Heart right ventricle (tissue), 16 donors: ENCODE measurements at regions not wholly inside any gene's neighbourhood (a gene's known extent, or its start where the extent isn't known, plus 50 kb on each side); places are given as distances from the start of the nearest gene placed in this dataset.
"Not testable (repeated sequence)": the region's sequence is repeated elsewhere in the genome, so short reads cannot be mapped to it uniquely, and the experiment has no call there.

Experiments used
- ATAC-seq, 8 donors: fragments of 200-7000 bp; cut with Tn5 transposase; one replicate each; pipeline ENCODE4 v1.9.1; 2020; ENCODE audit warnings: mild to moderate bottlenecking in 8 of 8, moderate library complexity in 8 of 8, moderate number of reproducible peaks in 1 of 8
- DNase-seq, 2 donors: peaks; one replicate each; pipeline ENCODE4 v3.0.0-alpha.2; 2020
- H3K27ac ChIP-seq, 10 donors: fragments of 200-600 bp; sonication (generic) in 2 of 10; one replicate each; pipeline versions ENCODE4 v1.5.0 to v1.8.0; 2020 to 2022; ENCODE audit warnings: mild to moderate bottlenecking in 3 of 10
- H3K27me3 ChIP-seq, 7 donors: fragments of 200-600 bp; one replicate each; pipeline ENCODE4 v1.8.0; 2021 to 2022; ENCODE audit warnings: mild to moderate bottlenecking in 2 of 7
- H3K36me3 ChIP-seq, 9 donors: fragments of 200-600 bp; sonication (generic) in 1 of 9; one replicate each; pipeline versions ENCODE4 v1.5.0 to v1.8.0; 2020 to 2022; ENCODE audit warnings: mild to moderate bottlenecking in 2 of 9
- H3K4me1 ChIP-seq, 9 donors: fragments of 200-600 bp; sonication (generic) in 1 of 9; one replicate each; pipeline versions ENCODE4 v1.5.0 to v1.8.0; 2020 to 2022; ENCODE audit warnings: mild to moderate bottlenecking in 4 of 9
- H3K4me3 ChIP-seq, 10 donors: fragments of 200-600 bp; sonication (generic) in 2 of 10; one replicate each; pipeline versions ENCODE4 v1.5.0 to v1.8.0; 2020 to 2022; ENCODE audit warnings: mild to moderate bottlenecking in 7 of 10, moderate library complexity in 2 of 10
- H3K9me3 ChIP-seq, 11 donors: fragments of 200-600 bp in 10 of 11; sonication (generic) in 2 of 11; one replicate each; pipeline versions ENCODE4 v1.5.0 to v1.8.0; 2013 to 2022; ENCODE audit warnings: mild to moderate bottlenecking in 2 of 11, control low read depth in 1 of 11, moderate library complexity in 1 of 11
- CTCF ChIP-seq, 9 donors: fragments of 200-600 bp; sonication (generic) in 2 of 9; IDR thresholded peaks; one replicate each; pipeline versions ENCODE4 v1.5.0 to v1.8.0; 2021 to 2022; ENCODE audit warnings: antibody characterized with exemption in 9 of 9, mild to moderate bottlenecking in 5 of 9, moderate library complexity in 1 of 9
- WGBS, 2 donors: extraction: QIAGEN DNeasy Blood & Tissue Kit; methylation state at CpG; one replicate each; pipeline ENCODE4 v1.1.7; 2013; ENCODE audit warnings: inconsistent platforms in 1 of 2; 5-methylcytosine and 5-hydroxymethylcytosine counted together
- intact Hi-C, 10 donors: fragments of 100-400 bp; cut with DNase I; formaldehyde crosslinking; loops; one replicate each; pipeline versions ENCODE4 v1.11.1 to v1.14.2; 2022
- donor health status: Arrhythmogenic right ventricular cardiomyopathy.
- donor health status: ischemic (EF 13 %, LVEDD 7.1; RV severe dilation, severe dysfunction).
- donor health status: healthy with polysubstance abuse.
- donor health status: DM: no; HTN: yes; CAD: no.
- donor health status: DM: no; HTN: no; CAD: no.
- donor health status: ischemic (EF 25% LVEDD 6.9; RV normal size, moderate dysfunction).
- donor health status: ischemic (EF 25% LVEDD 5.7; RV mildly dilated, moderate dysfunction).
- donor health status: healthy.
- donor health status: DM: yes; HTN: yes; CAD: no.
- donor health status: Ischemic cardiomyopathy.
- donor health status: ischemic (EF 35%, LVEDD 5.7; RV mildly dilated, moderate dysfunction).
- donor health status: nonischemic (EF 11% LVEDD 7.7; RV severe dilation, severe dysfunction).
- donor health status: DM: yes; HTN: yes; CAD: no.
- donor health status: PGD.
- donor health status: ischemic (EF 29% LVEDD 5.4; RV normal size, mild dysfunction).
- donor health status: nonischemic (EF 23%, LVEDD 6.1; RV moderate dilation, normal function).

GRCh38 chr12:9327320-9327719, 119.1 kb upstream of the PZP start:
- no peaks in the 10 kb centered on the region for H3K36me3 ChIP-seq
- no peaks in the 10 kb centered on the region for H3K9me3 ChIP-seq
- peaks cover 0 to 7% (median 0%) of the 10 kb centered on the region in 7 donors for H3K27me3 ChIP-seq
- no peak overlapping the region for H3K27ac ChIP-seq
- no peak overlapping the region for H3K4me3 ChIP-seq
- H3K4me1 ChIP-seq = no peaks in the 10 kb centered on the region
- 80 to 86% methylated on average over 5 of the region's 5 CpGs for WGBS, 2 donors
- DNase-seq (no peak), ATAC-seq (no peak)
- intact Hi-C loops = no loop called here
- no peak for TF ChIP-seq CTCF (IDR thresholded peaks at IDR 0.05)

- H3K4me3 ChIP-seq, H3K9me3 ChIP-seq, DNase-seq, H3K27ac ChIP-seq, intact Hi-C loops, H3K4me1 ChIP-seq, ATAC-seq, H3K27me3 ChIP-seq, H3K36me3 ChIP-seq: not testable (repeated sequence)
- 96% methylated on average over 14 of the region's 14 CpGs for WGBS, 2 donors
These were observed 118.7 kb upstream of the PZP start for GRCh38 chr12:9326849-9327248.

GRCh38 chr12:9326085-9326484, 117.9 kb upstream of the PZP start:
- intact Hi-C loops = no loop called here
- no peak for DNase-seq
- no peak for ATAC-seq
- Histone ChIP-seq H3K4me1 (no peaks in the 10 kb centered on the region), H3K9me3 (no peaks in the 10 kb centered on the region), H3K4me3 (peak overlapping the region in 4 of 10 donors; percentile 3 to 11 (median 10)), H3K36me3 (no peaks in the 10 kb centered on the region), H3K27ac (no peak overlapping the region), H3K27me3 (no peaks in the 10 kb centered on the region)
- WGBS, 2 donors = 60 to 62% methylated on average over 12 of the region's 12 CpGs
- TF ChIP-seq CTCF (IDR thresholded peaks at IDR 0.05) = no peak

DNA sequence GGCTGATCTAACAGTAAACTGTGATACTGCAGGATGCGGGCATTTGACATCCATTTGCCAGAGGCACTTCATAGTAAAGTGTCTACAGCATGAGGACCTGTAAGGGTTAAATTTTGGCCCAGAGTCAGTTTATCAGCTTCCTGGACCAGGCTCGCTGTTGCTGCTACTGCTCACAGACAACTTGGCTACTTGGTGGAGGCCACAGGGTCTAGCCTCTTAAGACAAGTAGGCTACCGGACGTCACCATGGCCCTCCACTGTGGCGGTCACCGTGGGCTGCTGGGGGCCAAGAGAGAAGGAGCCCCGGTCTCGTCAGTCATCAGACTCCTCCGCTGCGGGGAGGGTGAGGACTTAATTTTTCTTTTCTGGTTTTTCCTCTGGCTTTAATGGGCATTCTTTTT, 117.3 kb upstream of the PZP start:
- Histone ChIP-seq H3K27ac (no peak overlapping the region), H3K27me3 (no peaks in the 10 kb centered on the region), H3K4me1 (no peaks in the 10 kb centered on the region), H3K9me3 (no peaks in the 10 kb centered on the region), H3K4me3 (peak overlapping the region in 4 of 10 donors; percentile 3 to 11 (median 10)), H3K36me3 (no peaks in the 10 kb centered on the region)
- DNase-seq (no peak), ATAC-seq (peak in 1 of 8 donors; percentile 35)
- no peak for TF ChIP-seq CTCF (IDR thresholded peaks at IDR 0.05)
- intact Hi-C loops = no loop called here
- 66 to 71% methylated on average over 10 of the region's 10 CpGs for WGBS, 2 donors

DNA sequence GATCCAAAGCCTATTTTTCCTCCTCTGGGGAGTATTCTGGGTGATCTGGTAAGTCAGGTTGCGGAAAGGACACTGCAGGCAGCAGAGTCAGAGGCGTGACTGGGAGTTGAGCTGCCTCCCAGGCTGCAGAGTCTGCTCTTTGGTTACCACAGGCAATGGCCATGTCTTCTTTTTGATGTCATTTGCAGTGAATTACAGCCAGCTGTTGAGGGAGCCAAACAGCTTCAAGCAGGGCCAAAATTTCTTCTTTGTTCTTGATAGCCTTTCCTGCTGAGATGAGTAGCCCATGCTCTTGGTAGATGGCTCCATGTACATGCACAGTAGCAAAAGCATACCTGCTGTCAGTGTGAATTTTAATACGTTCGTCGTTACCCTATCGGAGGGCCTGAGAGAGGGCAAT, 116.6 kb upstream of the PZP start:
- Histone ChIP-seq H3K4me3 (no peak overlapping the region), H3K27me3 (no peaks in the 10 kb centered on the region), H3K27ac (no peak overlapping the region), H3K36me3 (no peaks in the 10 kb centered on the region), H3K9me3 (no peaks in the 10 kb centered on the region), H3K4me1 (no peaks in the 10 kb centered on the region)
- 81 to 86% methylated on average over 6 of the region's 6 CpGs for WGBS, 2 donors
- no peak for ATAC-seq
- TF ChIP-seq CTCF (IDR thresholded peaks at IDR 0.05) = no peak
- intact Hi-C loops = no loop called here
- no peak for DNase-seq
